ENCODE measurements at regions not wholly inside any gene's neighbourhood (a gene's known extent, or its start where the extent isn't known, plus 50 kb on each side); places are given as distances from the start of the nearest gene placed in this dataset.

DNA sequence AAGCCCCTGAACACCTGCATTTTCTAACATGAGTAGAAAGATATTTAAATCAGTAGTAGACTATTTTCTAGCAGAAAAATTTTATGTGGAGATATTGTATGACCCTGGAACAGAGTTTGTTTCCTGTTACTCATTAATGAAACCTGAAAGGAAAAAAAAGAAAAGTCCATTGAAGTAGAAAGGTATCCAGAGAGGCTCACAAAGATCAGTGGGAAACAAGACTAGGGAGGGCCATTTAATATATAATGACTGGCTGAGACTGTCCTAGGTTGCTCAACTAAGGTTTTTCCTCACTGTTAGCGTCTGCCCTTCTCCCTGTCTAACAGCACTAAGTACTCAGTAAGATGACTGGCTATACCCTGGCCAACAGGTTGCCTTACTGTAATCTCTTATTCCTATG, 788.6 kb downstream of the GLUD2 start:
- TF ChIP-seq, protein P1, sequence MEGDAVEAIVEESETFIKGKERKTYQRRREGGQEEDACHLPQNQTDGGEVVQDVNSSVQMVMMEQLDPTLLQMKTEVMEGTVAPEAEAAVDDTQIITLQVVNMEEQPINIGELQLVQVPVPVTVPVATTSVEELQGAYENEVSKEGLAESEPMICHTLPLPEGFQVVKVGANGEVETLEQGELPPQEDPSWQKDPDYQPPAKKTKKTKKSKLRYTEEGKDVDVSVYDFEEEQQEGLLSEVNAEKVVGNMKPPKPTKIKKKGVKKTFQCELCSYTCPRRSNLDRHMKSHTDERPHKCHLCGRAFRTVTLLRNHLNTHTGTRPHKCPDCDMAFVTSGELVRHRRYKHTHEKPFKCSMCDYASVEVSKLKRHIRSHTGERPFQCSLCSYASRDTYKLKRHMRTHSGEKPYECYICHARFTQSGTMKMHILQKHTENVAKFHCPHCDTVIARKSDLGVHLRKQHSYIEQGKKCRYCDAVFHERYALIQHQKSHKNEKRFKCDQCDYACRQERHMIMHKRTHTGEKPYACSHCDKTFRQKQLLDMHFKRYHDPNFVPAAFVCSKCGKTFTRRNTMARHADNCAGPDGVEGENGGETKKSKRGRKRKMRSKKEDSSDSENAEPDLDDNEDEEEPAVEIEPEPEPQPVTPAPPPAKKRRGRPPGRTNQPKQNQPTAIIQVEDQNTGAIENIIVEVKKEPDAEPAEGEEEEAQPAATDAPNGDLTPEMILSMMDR (IDR thresholded peaks at IDR 0.05), result no peak
- TF ChIP-seq POLR2AphosphoS5 (IDR thresholded peaks at IDR 0.05; ENCODE audit: low read depth, low read length), result no peak

Data from Panc1 (cell line).